ENCODE measurements at regions not wholly inside any gene's neighbourhood (a gene's known extent, or its start where the extent isn't known, plus 50 kb on each side); places are given as distances from the start of the nearest gene placed in this dataset.

GRCh38 chr12:125684968-125685790 is 619.9 kb downstream of the AACS start:
- TF ChIP-seq CTCF (IDR thresholded peaks at IDR 0.05; ENCODE audit: extremely low read depth in 1 of 2, insufficient read depth in 1 of 2, low read depth in 1 of 2, low read length in 2 of 2) (no peak), POLR2A (IDR thresholded peaks at IDR 0.05; ENCODE audit: low read depth, low read length) (no peak), POLR2AphosphoS5 (IDR thresholded peaks at IDR 0.05; ENCODE audit: insufficient read depth, low read depth, low read length) (no peak), EZH2 (IDR thresholded peaks at IDR 0.05; ENCODE audit: borderline replicate concordance, low read depth, low read length, severe bottlenecking) (no peak), MYC (IDR thresholded peaks at IDR 0.05; ENCODE audit: low read depth, low read length) (no peak)

Data from endothelial cell of umbilical vein (primary cell).